WTC11 (cell line): ENCODE measurements at regions not wholly inside any gene's neighbourhood (a gene's known extent, or its start where the extent isn't known, plus 50 kb on each side); places are given as distances from the start of the nearest gene placed in this dataset.

Experiments
- ATAC-seq: fragments of 200-7000 bp; cut with Tn5 transposase; 2 replicates; pipeline ENCODE4 v1.10.0; 2021; ENCODE audit warnings: mild to moderate bottlenecking, moderate library complexity
- CTCF ChIA-PET: fragments of 300-600 bp; sonication (Branson Sonifier 250); formaldehyde crosslinking; loops from one replicate; lab custom pipeline; 2021; ENCODE audit warnings: antibody characterized with exemption; lab: Charles Lee
- POLR2A ChIA-PET: fragments of 350-600 bp; sonication (Branson Sonifier 250); formaldehyde crosslinking; loops from one replicate; lab custom pipeline; 2021; ENCODE audit warnings: antibody characterized with exemption; lab: Charles Lee
- DNase-seq: peaks from one replicate; pipeline ENCODE4 v3.0.0; 2021; ENCODE audit warnings: low spot score
- H3K27ac Mint-ChIP-seq: 2 replicates; pipeline ENCODE4 v1.8.0; 2021; ENCODE audit warnings: mixed read lengths
- H3K27me3 Mint-ChIP-seq: 2 replicates; pipeline ENCODE4 v1.8.0; 2021; ENCODE audit warnings: low read depth, mild to moderate bottlenecking, moderate library complexity, mixed read lengths
- H3K36me3 Mint-ChIP-seq: 2 replicates; pipeline ENCODE4 v1.8.0; 2021; ENCODE audit warnings: mixed read lengths
- H3K4me1 Mint-ChIP-seq: 2 replicates; pipeline ENCODE4 v1.8.0; 2022; ENCODE audit warnings: mixed read lengths
- H3K4me3 Mint-ChIP-seq: 2 replicates; pipeline ENCODE4 v1.8.0; 2021; ENCODE audit warnings: mild to moderate bottlenecking, moderate library complexity, mixed read lengths
- H3K9me3 Mint-ChIP-seq: 2 replicates; pipeline ENCODE4 v1.8.0; 2021; ENCODE audit warnings: mixed read lengths
- CBFB ChIP-seq: sonication (generic); formaldehyde crosslinking; IDR thresholded peaks from 2 replicates; pipeline ENCODE4 v1.8.1; 2022; ENCODE audit warnings: mild to moderate bottlenecking, low read depth, missing genetic modification reagents
- ELF4 ChIP-seq: sonication (generic); formaldehyde crosslinking; IDR thresholded peaks from 2 replicates; pipeline ENCODE4 v1.8.1; 2022; ENCODE audit warnings: low read depth, mild to moderate bottlenecking, moderate library complexity, missing genetic modification reagents
- EMX1 ChIP-seq: fragments of 250-450 bp; sonication (Bioruptor Pico); IDR thresholded peaks from 2 replicates; pipeline ENCODE4 v1.8.0; 2021; ENCODE audit warnings: mild to moderate bottlenecking
- FOXK1 ChIP-seq: sonication (generic); formaldehyde crosslinking; IDR thresholded peaks from 2 replicates; pipeline ENCODE4 v1.8.0; 2022; ENCODE audit warnings: mild to moderate bottlenecking, moderate library complexity, missing genetic modification reagents
- HMGA2 ChIP-seq: fragments of 250-450 bp; sonication (Bioruptor Pico); IDR thresholded peaks from 2 replicates; pipeline ENCODE4 v1.4.0; 2021; ENCODE audit warnings: mild to moderate bottlenecking, moderate library complexity
- RORB ChIP-seq: fragments of 250-450 bp; sonication (Bioruptor Pico); IDR thresholded peaks from 2 replicates; pipeline ENCODE4 v1.9.0; 2021; ENCODE audit warnings: mild to moderate bottlenecking
- TCF7 ChIP-seq: sonication (generic); formaldehyde crosslinking; IDR thresholded peaks from 2 replicates; pipeline ENCODE4 v1.8.0; 2022; ENCODE audit warnings: mild to moderate bottlenecking, low read depth, missing genetic modification reagents, moderate library complexity
- TEAD1 ChIP-seq: sonication (generic); formaldehyde crosslinking; IDR thresholded peaks from 2 replicates; pipeline ENCODE4 v1.8.0; 2022; ENCODE audit warnings: mild to moderate bottlenecking, missing genetic modification reagents
- ZNF232 ChIP-seq: sonication (generic); formaldehyde crosslinking; IDR thresholded peaks from 2 replicates; pipeline ENCODE4 v1.8.0; 2022; ENCODE audit warnings: mild to moderate bottlenecking, missing genetic modification reagents
- ZNF263 ChIP-seq: sonication (generic); formaldehyde crosslinking; IDR thresholded peaks from 2 replicates; pipeline ENCODE4 v1.8.1; 2022; ENCODE audit warnings: low read depth, mild to moderate bottlenecking, moderate library complexity, missing genetic modification reagents
- ZNF317 ChIP-seq: sonication (generic); formaldehyde crosslinking; IDR thresholded peaks from 2 replicates; pipeline ENCODE4 v1.8.1; 2023; ENCODE audit warnings: low read depth, mild to moderate bottlenecking, moderate library complexity, missing genetic modification reagents, borderline replicate concordance
- ZNF396 ChIP-seq: fragments of 250-450 bp; sonication (Bioruptor Pico); IDR thresholded peaks from 2 replicates; pipeline ENCODE4 v1.8.0; 2021; ENCODE audit warnings: mild to moderate bottlenecking, moderate library complexity, borderline replicate concordance
- TF ChIP-seq, protein P1 (sequence below): sonication (generic); formaldehyde crosslinking; IDR thresholded peaks from 2 replicates; pipeline ENCODE4 v1.8.0; 2023; ENCODE audit warnings: missing genetic modification reagents, mild to moderate bottlenecking, borderline replicate concordance
- TF ChIP-seq, protein P2 (sequence below): sonication (generic); formaldehyde crosslinking; IDR thresholded peaks from 2 replicates; pipeline ENCODE4 v1.8.1; 2022; ENCODE audit warnings: low read depth, missing genetic modification reagents, borderline replicate concordance
- TF ChIP-seq, protein P3 (sequence below): fragments of 250-450 bp; sonication (Bioruptor Pico); IDR thresholded peaks from 2 replicates; pipeline ENCODE4 v1.9.0; 2021; ENCODE audit warnings: mild to moderate bottlenecking
- TF ChIP-seq, protein P4 (sequence below): sonication (generic); formaldehyde crosslinking; IDR thresholded peaks from 2 replicates; pipeline ENCODE4 v1.8.0; 2023; ENCODE audit warnings: missing genetic modification reagents
- TF ChIP-seq, protein P5 (sequence below): fragments of 250-450 bp; sonication (Bioruptor Pico); IDR thresholded peaks from 2 replicates; pipeline ENCODE4 v2.1.2; 2022; ENCODE audit warnings: mild to moderate bottlenecking, moderate library complexity
- TF ChIP-seq, protein P6 (sequence below): sonication (generic); formaldehyde crosslinking; IDR thresholded peaks from 2 replicates; pipeline ENCODE4 v1.8.1; 2022; ENCODE audit warnings: mild to moderate bottlenecking, missing genetic modification reagents, moderate library complexity, borderline replicate concordance
- TF ChIP-seq, protein P7 (sequence below): fragments of 250-450 bp; sonication (Bioruptor Pico); IDR thresholded peaks from 2 replicates; pipeline ENCODE4 v1.8.0; 2021; ENCODE audit warnings: mild to moderate bottlenecking
- TF ChIP-seq, protein P8 (sequence below): sonication (generic); formaldehyde crosslinking; IDR thresholded peaks from 2 replicates; pipeline ENCODE4 v1.8.1; 2023; ENCODE audit warnings: mild to moderate bottlenecking, missing genetic modification reagents, moderate library complexity
- TF ChIP-seq, protein P9 (sequence below): fragments of 250-450 bp; sonication (Bioruptor Pico); IDR thresholded peaks from 2 replicates; pipeline ENCODE4 v1.9.0; 2021; ENCODE audit warnings: moderate library complexity, mild to moderate bottlenecking, inconsistent platforms, borderline replicate concordance

DNA sequence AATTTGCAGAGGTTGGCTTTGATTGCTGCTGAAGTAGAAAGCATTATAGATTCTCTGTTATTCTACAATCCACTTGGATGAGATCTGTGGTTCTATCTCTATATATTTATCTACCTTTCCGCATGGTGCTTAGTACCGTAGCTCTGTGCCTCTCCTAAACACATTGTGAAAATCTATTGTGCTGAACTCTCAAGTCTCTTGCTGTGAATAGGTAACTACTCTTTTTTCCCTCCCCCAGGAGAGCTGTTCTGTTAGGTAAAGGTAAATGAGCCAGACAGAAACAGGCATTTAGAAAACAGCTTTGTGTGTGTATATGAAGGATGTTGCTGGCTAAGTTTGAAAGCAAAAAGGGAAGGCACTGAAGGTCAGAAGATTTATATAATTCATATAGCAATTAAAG is 112.6 kb downstream of the BRMS1L start (continued):
- TF ChIP-seq, protein P1, sequence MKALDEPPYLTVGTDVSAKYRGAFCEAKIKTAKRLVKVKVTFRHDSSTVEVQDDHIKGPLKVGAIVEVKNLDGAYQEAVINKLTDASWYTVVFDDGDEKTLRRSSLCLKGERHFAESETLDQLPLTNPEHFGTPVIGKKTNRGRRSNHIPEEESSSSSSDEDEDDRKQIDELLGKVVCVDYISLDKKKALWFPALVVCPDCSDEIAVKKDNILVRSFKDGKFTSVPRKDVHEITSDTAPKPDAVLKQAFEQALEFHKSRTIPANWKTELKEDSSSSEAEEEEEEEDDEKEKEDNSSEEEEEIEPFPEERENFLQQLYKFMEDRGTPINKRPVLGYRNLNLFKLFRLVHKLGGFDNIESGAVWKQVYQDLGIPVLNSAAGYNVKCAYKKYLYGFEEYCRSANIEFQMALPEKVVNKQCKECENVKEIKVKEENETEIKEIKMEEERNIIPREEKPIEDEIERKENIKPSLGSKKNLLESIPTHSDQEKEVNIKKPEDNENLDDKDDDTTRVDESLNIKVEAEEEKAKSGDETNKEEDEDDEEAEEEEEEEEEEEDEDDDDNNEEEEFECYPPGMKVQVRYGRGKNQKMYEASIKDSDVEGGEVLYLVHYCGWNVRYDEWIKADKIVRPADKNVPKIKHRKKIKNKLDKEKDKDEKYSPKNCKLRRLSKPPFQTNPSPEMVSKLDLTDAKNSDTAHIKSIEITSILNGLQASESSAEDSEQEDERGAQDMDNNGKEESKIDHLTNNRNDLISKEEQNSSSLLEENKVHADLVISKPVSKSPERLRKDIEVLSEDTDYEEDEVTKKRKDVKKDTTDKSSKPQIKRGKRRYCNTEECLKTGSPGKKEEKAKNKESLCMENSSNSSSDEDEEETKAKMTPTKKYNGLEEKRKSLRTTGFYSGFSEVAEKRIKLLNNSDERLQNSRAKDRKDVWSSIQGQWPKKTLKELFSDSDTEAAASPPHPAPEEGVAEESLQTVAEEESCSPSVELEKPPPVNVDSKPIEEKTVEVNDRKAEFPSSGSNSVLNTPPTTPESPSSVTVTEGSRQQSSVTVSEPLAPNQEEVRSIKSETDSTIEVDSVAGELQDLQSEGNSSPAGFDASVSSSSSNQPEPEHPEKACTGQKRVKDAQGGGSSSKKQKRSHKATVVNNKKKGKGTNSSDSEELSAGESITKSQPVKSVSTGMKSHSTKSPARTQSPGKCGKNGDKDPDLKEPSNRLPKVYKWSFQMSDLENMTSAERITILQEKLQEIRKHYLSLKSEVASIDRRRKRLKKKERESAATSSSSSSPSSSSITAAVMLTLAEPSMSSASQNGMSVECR = no peak
- TF ChIP-seq, protein P2, sequence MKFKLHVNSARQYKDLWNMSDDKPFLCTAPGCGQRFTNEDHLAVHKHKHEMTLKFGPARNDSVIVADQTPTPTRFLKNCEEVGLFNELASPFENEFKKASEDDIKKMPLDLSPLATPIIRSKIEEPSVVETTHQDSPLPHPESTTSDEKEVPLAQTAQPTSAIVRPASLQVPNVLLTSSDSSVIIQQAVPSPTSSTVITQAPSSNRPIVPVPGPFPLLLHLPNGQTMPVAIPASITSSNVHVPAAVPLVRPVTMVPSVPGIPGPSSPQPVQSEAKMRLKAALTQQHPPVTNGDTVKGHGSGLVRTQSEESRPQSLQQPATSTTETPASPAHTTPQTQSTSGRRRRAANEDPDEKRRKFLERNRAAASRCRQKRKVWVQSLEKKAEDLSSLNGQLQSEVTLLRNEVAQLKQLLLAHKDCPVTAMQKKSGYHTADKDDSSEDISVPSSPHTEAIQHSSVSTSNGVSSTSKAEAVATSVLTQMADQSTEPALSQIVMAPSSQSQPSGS (CRISPR knock-in tag) = no peak
- TF ChIP-seq, protein P3, sequence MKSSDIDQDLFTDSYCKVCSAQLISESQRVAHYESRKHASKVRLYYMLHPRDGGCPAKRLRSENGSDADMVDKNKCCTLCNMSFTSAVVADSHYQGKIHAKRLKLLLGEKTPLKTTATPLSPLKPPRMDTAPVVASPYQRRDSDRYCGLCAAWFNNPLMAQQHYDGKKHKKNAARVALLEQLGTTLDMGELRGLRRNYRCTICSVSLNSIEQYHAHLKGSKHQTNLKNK = no peak

DNA sequence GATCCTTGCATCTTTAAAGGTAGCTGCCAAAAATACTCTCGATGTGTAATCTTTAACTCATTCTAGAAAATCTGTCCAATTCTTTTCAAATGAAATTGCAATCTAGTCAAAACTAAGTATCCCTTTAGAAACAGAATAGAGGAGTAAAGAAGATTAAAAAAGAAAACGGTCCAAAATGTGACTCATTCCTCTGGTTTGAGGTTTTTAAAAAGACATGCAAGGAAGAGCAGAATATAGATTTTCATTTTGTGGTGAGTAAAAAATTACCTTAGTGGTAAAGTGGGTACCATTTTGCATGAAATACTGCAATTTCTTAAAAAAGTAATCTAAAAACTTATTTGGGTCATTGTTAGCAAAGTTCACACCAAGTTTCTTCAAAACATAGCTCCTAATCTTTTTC is 108.4 kb downstream of the BRMS1L start:
- CTCF ChIA-PET = no interaction called here
- ATAC-seq = no peak
- H3K9me3 Mint-ChIP-seq = no peaks in the 10 kb centered on the region
- TF ChIP-seq ZNF396 = no peak
- no peak for TF ChIP-seq EMX1 (CRISPR knock-in tag)
- no peak for TF ChIP-seq CBFB (CRISPR knock-in tag)
- TF ChIP-seq, protein P4, sequence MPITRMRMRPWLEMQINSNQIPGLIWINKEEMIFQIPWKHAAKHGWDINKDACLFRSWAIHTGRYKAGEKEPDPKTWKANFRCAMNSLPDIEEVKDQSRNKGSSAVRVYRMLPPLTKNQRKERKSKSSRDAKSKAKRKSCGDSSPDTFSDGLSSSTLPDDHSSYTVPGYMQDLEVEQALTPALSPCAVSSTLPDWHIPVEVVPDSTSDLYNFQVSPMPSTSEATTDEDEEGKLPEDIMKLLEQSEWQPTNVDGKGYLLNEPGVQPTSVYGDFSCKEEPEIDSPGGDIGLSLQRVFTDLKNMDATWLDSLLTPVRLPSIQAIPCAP (CRISPR knock-in tag) = no peak
- TF ChIP-seq, protein P5, sequence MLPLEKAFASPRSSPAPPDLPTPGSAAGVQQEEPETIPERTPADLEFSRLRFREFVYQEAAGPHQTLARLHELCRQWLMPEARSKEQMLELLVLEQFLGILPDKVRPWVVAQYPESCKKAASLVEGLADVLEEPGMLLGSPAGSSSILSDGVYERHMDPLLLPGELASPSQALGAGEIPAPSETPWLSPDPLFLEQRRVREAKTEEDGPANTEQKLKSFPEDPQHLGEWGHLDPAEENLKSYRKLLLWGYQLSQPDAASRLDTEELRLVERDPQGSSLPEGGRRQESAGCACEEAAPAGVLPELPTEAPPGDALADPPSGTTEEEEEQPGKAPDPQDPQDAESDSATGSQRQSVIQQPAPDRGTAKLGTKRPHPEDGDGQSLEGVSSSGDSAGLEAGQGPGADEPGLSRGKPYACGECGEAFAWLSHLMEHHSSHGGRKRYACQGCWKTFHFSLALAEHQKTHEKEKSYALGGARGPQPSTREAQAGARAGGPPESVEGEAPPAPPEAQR (CRISPR knock-in tag) = no peak
- TF ChIP-seq RORB (CRISPR knock-in tag) = no peak
- no peak for TF ChIP-seq FOXK1 (CRISPR knock-in tag)
- no peak for TF ChIP-seq ZNF232
- TF ChIP-seq HMGA2 (CRISPR knock-in tag) = no peak
- TF ChIP-seq, protein P6, sequence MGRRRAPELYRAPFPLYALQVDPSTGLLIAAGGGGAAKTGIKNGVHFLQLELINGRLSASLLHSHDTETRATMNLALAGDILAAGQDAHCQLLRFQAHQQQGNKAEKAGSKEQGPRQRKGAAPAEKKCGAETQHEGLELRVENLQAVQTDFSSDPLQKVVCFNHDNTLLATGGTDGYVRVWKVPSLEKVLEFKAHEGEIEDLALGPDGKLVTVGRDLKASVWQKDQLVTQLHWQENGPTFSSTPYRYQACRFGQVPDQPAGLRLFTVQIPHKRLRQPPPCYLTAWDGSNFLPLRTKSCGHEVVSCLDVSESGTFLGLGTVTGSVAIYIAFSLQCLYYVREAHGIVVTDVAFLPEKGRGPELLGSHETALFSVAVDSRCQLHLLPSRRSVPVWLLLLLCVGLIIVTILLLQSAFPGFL = no peak
- TF ChIP-seq, all 79 proteins: peak for 0
- H3K27ac Mint-ChIP-seq = no peak overlapping the region
- H3K4me3 Mint-ChIP-seq = no peak overlapping the region
- peaks cover 48% of the 10 kb centered on the region for H3K27me3 Mint-ChIP-seq
- no peaks in the 10 kb centered on the region for H3K36me3 Mint-ChIP-seq
- DNase-seq = no peak
- POLR2A ChIA-PET = no interaction called here
- H3K4me1 Mint-ChIP-seq = no peaks in the 10 kb centered on the region

DNA sequence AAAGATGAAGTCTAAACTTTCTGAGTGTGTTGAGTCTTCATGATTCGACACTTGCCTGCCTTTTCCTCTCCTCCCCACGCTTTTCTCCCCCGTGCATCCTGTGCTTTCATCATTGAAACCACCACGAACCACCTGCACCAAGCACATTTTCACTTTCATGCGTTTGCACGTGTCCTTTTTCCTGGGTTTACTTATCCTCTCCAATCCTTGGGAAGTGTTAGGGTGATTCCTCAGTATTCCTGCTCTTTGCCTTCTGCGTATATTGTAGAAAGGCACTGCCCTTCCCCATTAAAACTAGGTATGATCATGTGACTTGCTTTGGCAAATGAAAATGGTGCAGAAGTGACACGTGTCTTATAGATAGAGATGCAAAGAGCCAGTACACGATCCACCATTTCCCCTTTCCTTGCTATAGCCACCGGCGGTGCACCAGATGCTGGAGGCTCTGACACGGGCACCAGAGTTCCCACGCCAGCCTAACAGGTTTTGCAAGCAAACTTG is 106.6 kb downstream of the BRMS1L start:
- ATAC-seq (no peak), DNase-seq (no peak)
- no peaks in the 10 kb centered on the region for H3K36me3 Mint-ChIP-seq
- CTCF ChIA-PET = interaction anchor here (1.9 kb wide), 1 partner anchor 12 kb away, joined by 6 read pairs; no protein-coding TSS in a partner anchor
- no peak overlapping the region for H3K4me3 Mint-ChIP-seq
- H3K9me3 Mint-ChIP-seq = no peaks in the 10 kb centered on the region
- TF ChIP-seq ZNF263 = no peak
- TF ChIP-seq, protein P7, sequence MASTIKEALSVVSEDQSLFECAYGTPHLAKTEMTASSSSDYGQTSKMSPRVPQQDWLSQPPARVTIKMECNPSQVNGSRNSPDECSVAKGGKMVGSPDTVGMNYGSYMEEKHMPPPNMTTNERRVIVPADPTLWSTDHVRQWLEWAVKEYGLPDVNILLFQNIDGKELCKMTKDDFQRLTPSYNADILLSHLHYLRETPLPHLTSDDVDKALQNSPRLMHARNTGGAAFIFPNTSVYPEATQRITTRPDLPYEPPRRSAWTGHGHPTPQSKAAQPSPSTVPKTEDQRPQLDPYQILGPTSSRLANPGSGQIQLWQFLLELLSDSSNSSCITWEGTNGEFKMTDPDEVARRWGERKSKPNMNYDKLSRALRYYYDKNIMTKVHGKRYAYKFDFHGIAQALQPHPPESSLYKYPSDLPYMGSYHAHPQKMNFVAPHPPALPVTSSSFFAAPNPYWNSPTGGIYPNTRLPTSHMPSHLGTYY = no peak
- TF ChIP-seq TEAD1 (CRISPR knock-in tag) = no peak
- no peak for TF ChIP-seq ELF4 (CRISPR knock-in tag)
- no peak for TF ChIP-seq TCF7 (CRISPR knock-in tag)
- TF ChIP-seq, protein P8, sequence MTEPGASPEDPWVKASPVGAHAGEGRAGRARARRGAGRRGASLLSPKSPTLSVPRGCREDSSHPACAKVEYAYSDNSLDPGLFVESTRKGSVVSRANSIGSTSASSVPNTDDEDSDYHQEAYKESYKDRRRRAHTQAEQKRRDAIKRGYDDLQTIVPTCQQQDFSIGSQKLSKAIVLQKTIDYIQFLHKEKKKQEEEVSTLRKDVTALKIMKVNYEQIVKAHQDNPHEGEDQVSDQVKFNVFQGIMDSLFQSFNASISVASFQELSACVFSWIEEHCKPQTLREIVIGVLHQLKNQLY (CRISPR knock-in tag) = no peak
- TF ChIP-seq ZNF317 (CRISPR knock-in tag) = no peak
- TF ChIP-seq CBFB (CRISPR knock-in tag) = no peak
- TF ChIP-seq, protein P9, sequence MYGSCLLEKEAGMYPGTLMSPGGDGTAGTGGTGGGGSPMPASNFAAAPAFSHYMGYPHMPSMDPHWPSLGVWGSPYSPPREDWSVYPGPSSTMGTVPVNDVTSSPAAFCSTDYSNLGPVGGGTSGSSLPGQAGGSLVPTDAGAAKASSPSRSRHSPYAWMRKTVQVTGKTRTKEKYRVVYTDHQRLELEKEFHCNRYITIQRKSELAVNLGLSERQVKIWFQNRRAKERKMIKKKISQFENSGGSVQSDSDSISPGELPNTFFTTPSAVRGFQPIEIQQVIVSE (CRISPR knock-in tag) = no peak
- no peak for TF ChIP-seq ZNF396
- POLR2A ChIA-PET = no interaction called here
- no peaks in the 10 kb centered on the region for H3K4me1 Mint-ChIP-seq
- H3K27me3 Mint-ChIP-seq = peaks cover 31% of the 10 kb centered on the region
- no peak overlapping the region for H3K27ac Mint-ChIP-seq
